ENCODE measurements at regions not wholly inside any gene's neighbourhood (a gene's known extent, or its start where the extent isn't known, plus 50 kb on each side); places are given as distances from the start of the nearest gene placed in this dataset.

GRCh38 chr12:24084800-24085199 lies 135.3 kb upstream of the SOX5 start:
- Histone ChIP-seq H3K36me3 (no peaks in the 10 kb centered on the region), H3K27me3 (no peaks in the 10 kb centered on the region), H3K4me3 (no peak overlapping the region), H3K4me1 (no peaks in the 10 kb centered on the region), H3K27ac (no peak overlapping the region), H3K9me3 (no peaks in the 10 kb centered on the region)
- no peak for TF ChIP-seq CTCF (IDR thresholded peaks at IDR 0.05)
- no peak for DNase-seq (ENCODE audit: low spot score in 2 of 2)
- intact Hi-C loops (cut with DNase I) = no loop called here

GRCh38 chr12:24083838-24084237 lies 134.4 kb upstream of the SOX5 start:
- intact Hi-C loops (cut with DNase I) = no loop called here
- no peaks in the 10 kb centered on the region for H3K27me3 ChIP-seq
- H3K4me3 ChIP-seq = no peak overlapping the region
- DNase-seq (ENCODE audit: low spot score in 2 of 2) = no peak
- no peaks in the 10 kb centered on the region for H3K4me1 ChIP-seq
- H3K27ac ChIP-seq = no peak overlapping the region
- no peak for TF ChIP-seq CTCF (IDR thresholded peaks at IDR 0.05)
- no peaks in the 10 kb centered on the region for H3K36me3 ChIP-seq
- no peaks in the 10 kb centered on the region for H3K9me3 ChIP-seq

- H3K4me3 ChIP-seq = no peak overlapping the region
- intact Hi-C loops (cut with DNase I) = no loop called here
- H3K27me3 ChIP-seq = no peaks in the 10 kb centered on the region
- no peak overlapping the region for H3K27ac ChIP-seq
- DNase-seq (ENCODE audit: low spot score in 2 of 2) = no peak
- H3K9me3 ChIP-seq = no peaks in the 10 kb centered on the region
- H3K36me3 ChIP-seq = no peaks in the 10 kb centered on the region
- no peak for TF ChIP-seq CTCF (IDR thresholded peaks at IDR 0.05)
- no peaks in the 10 kb centered on the region for H3K4me1 ChIP-seq
Measured at GRCh38 chr12:24081606-24082005, 132.1 kb upstream of the SOX5 start.

GRCh38 chr12:24081092-24081529 lies 131.6 kb upstream of the SOX5 start:
- no peaks in the 10 kb centered on the region for H3K27me3 ChIP-seq
- H3K4me3 ChIP-seq = no peak overlapping the region
- DNase-seq (ENCODE audit: low spot score in 2 of 2) = no peak
- H3K4me1 ChIP-seq = no peaks in the 10 kb centered on the region
- H3K36me3 ChIP-seq = no peaks in the 10 kb centered on the region
- H3K9me3 ChIP-seq = no peaks in the 10 kb centered on the region
- intact Hi-C loops (cut with DNase I) = no loop called here
- no peak overlapping the region for H3K27ac ChIP-seq
- no peak for TF ChIP-seq CTCF (IDR thresholded peaks at IDR 0.05)

- Histone ChIP-seq H3K36me3 (no peaks in the 10 kb centered on the region), H3K4me3 (no peak overlapping the region), H3K27me3 (no peaks in the 10 kb centered on the region), H3K27ac (no peak overlapping the region), H3K9me3 (no peaks in the 10 kb centered on the region), H3K4me1 (no peaks in the 10 kb centered on the region)
- no peak for TF ChIP-seq CTCF (IDR thresholded peaks at IDR 0.05)
- intact Hi-C loops (cut with DNase I) = no loop called here
- no peak for DNase-seq (ENCODE audit: low spot score in 2 of 2)
Measured at GRCh38 chr12:24080465-24080864, 131.0 kb upstream of the SOX5 start.

GRCh38 chr12:24079083-24079482 lies 129.6 kb upstream of the SOX5 start:
- Histone ChIP-seq H3K4me3 (no peak overlapping the region), H3K27me3 (no peaks in the 10 kb centered on the region), H3K9me3 (no peaks in the 10 kb centered on the region), H3K36me3 (no peaks in the 10 kb centered on the region), H3K27ac (no peak overlapping the region), H3K4me1 (no peaks in the 10 kb centered on the region)
- TF ChIP-seq CTCF (IDR thresholded peaks at IDR 0.05) = no peak
- DNase-seq (ENCODE audit: low spot score in 2 of 2) = no peak
- intact Hi-C loops (cut with DNase I) = no loop called here

All from ascending aorta (tissue), 2 donors.